A549 (cell line): ENCODE measurements at regions not wholly inside any gene's neighbourhood (a gene's known extent, or its start where the extent isn't known, plus 50 kb on each side); places are given as distances from the start of the nearest gene placed in this dataset.

Experiments
- ESRRA ChIP-seq: fragments of 150-350 bp; IDR thresholded peaks from 2 replicates; pipeline ENCODE4 v1.6.1; 2014; ENCODE audit warnings: mild to moderate bottlenecking, low read length, borderline replicate concordance
- HDAC2 ChIP-seq: fragments of 200-600 bp; sonication (generic); IDR thresholded peaks from 2 replicates; pipeline ENCODE4 v1.6.1; 2016
- MAZ ChIP-seq: fragments of 150-350 bp; IDR thresholded peaks from 2 replicates; pipeline ENCODE4 v1.6.1; 2014; ENCODE audit warnings: antibody characterized with exemption, low read depth, low read length, borderline replicate concordance
- NFE2L2 ChIP-seq: fragments of 150-350 bp; conservative IDR thresholded peaks from 2 replicates; pipeline ENCODE4 v1.6.1; 2014; ENCODE audit warnings: low read length
- NR3C1 ChIP-seq: fragments of >200 bp; sonication (Bioruptor Twin); formaldehyde crosslinking; IDR thresholded peaks from 3 replicates; pipeline ENCODE4 v1.6.1; 2017
- POLR2A ChIP-seq: IDR thresholded peaks from 2 replicates; pipeline ENCODE4 v1.6.1; 2012; ENCODE audit warnings: mild to moderate bottlenecking, low read length
- RFX5 ChIP-seq: fragments of 450-650 bp; IDR thresholded peaks from 2 replicates; pipeline ENCODE4 v1.7.1; 2014; ENCODE audit warnings: antibody characterized with exemption, mild to moderate bottlenecking, moderate library complexity
- TF ChIP-seq, protein P1 (sequence below): fragments of >200 bp; sonication (Bioruptor Twin); formaldehyde crosslinking; IDR thresholded peaks from 3 replicates; pipeline ENCODE4 v1.5.1; 2016
- TF ChIP-seq, protein P2 (sequence below): fragments of 450-650 bp; IDR thresholded peaks from 2 replicates; pipeline ENCODE4 v1.6.1; 2014; ENCODE audit warnings: antibody characterized with exemption

DNA sequence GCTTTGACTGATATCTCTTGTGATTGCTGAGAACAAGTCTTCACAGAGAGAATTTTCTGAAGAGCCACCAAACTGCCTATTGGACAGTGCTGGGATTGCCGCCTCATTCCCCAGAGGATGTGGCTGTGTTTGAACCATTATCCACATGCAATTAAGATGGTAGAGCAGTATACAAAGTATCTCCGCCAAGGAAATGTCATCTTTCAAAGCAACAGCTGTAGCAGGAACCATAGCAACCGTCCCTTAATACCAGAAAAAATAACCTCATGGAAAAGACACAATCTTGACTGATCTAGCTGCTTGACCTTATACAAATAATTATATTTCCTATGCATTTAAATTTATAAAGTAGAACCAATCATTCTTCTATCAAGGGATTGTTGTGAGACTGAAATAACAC is 772.6 kb upstream of the FAM98A start:
- TF ChIP-seq POLR2A (no peak), ESRRA (no peak), NR3C1 (no peak), NFE2L2 (no peak), RFX5 (no peak), HDAC2 (no peak), MAZ (no peak)
- TF ChIP-seq, protein P1, sequence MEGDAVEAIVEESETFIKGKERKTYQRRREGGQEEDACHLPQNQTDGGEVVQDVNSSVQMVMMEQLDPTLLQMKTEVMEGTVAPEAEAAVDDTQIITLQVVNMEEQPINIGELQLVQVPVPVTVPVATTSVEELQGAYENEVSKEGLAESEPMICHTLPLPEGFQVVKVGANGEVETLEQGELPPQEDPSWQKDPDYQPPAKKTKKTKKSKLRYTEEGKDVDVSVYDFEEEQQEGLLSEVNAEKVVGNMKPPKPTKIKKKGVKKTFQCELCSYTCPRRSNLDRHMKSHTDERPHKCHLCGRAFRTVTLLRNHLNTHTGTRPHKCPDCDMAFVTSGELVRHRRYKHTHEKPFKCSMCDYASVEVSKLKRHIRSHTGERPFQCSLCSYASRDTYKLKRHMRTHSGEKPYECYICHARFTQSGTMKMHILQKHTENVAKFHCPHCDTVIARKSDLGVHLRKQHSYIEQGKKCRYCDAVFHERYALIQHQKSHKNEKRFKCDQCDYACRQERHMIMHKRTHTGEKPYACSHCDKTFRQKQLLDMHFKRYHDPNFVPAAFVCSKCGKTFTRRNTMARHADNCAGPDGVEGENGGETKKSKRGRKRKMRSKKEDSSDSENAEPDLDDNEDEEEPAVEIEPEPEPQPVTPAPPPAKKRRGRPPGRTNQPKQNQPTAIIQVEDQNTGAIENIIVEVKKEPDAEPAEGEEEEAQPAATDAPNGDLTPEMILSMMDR = no peak
- TF ChIP-seq, protein P2, sequence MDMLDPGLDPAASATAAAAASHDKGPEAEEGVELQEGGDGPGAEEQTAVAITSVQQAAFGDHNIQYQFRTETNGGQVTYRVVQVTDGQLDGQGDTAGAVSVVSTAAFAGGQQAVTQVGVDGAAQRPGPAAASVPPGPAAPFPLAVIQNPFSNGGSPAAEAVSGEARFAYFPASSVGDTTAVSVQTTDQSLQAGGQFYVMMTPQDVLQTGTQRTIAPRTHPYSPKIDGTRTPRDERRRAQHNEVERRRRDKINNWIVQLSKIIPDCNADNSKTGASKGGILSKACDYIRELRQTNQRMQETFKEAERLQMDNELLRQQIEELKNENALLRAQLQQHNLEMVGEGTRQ = no peak
